ENCODE measurements at regions not wholly inside any gene's neighbourhood (a gene's known extent, or its start where the extent isn't known, plus 50 kb on each side); places are given as distances from the start of the nearest gene placed in this dataset.

DNA sequence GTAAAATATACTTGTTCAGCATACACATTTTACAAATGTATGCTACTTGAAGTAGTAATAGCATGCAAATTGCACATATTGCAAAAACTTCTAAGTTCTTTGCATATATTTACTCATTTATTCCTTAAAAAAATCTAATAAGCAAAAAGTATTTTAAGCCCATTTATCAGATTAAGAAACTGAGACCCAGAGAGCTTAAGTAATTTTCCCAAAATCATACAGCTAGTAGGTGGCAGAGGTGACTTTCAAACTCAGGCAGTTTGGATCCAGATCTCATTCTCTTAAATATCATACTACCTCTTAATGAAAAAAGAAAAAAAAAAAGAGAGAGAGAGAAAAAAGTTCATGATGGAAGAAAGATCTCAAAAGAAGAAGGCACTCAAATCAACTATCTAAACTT, 157.9 kb downstream of the RPS12 start:
- no peak for DNase-seq

DNA sequence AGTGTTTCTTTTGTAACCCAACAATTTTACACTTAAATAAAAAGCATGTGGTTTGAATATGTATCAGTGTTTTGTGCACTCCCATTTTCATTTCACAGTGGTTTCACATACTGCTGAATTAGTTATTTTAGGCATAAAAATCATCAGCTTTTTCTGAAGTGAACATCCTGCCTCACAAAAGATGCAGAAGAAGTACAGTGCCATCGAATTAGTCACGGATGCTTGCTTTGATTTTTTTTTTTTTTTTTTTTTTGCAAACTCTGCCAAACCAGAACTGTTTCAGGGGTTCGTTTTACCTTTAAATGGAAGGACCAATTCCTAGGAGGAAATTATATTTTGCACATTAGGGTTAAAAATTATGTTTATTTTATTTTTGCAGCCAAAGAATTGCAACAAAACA, 158.6 kb downstream of the RPS12 start:
- peak in 2 of 58 donors; percentile 14 to 27 for DNase-seq

DNA sequence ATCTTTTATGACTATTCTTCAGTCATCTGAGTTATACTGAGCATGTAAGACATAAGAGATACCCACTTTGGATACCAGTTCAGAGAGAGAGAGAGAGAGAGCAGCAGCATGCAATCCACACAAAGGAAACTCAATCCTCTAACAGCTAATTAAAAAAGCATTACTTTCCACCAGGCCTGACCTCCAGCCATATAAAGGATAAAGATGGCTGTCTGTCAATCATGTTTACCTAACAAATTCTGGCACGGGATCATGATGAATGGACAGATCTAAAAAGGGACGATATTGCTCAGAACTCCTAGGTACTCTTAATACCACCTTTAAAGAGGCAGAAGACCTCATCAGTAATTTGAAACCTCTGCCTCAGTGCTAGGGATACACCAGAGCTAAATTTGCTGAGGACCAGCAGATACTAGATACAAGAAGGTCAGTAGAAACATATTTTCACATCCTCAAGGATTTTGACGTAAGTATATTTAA, 159.2 kb downstream of the RPS12 start:
- no peak for DNase-seq

DNA sequence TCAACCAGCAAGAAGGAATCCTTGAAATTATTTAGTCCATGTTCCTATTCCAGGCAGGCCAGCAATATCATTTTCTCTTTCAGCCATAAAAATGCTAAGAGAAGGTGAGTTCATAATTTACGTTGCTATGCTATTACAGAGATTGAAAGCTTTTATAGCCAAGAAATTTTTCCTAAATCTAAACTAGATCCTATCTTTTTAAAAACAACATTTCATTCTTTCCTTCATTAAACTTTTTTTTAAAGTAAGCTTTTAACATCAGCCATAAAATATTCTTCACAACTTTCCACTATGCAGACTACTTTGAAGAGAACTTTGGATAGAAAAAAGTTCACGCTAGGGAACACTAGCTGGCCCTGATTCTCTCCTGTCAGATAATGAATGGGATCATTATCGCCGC, 159.8 kb downstream of the RPS12 start:
- no peak for DNase-seq

DNA sequence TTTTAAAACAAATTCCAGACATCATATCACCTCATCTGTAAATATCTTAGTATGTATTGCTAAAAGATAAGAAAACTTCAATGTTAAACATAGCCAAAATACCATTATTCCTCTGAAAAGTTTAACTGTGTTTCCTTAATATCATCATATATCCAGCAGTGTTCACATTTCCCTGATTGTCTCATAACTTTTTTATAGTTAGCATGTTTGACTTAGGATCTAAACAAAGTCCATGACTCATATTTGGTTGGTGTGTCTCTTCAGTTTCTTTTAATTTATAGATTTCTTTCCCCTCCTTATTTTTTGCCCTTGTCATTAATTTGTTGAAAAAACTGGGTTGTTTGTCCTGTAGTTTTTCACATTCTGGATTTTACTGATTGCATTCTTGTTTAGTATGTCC, 163.0 kb downstream of the RPS12 start:
- no peak for DNase-seq

DNA sequence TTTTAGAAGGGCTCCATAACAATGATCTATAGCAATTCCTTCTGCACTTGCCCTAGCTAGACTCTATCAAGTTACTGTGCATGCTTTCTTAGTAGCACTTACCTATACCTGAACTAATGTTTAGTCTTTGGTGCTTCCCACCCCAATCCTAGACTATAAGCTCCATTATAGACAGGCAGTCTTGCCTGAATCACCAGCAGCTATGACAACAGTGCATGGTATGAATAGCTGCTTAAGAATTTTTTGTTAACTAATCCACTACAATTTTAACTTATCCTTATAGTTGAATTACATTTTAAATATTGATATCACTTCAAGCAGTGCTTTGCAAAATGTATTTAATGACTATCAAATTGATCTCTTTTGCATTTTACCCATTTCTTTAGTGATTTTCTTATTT, 164.3 kb downstream of the RPS12 start:
- no peak for DNase-seq

DNA sequence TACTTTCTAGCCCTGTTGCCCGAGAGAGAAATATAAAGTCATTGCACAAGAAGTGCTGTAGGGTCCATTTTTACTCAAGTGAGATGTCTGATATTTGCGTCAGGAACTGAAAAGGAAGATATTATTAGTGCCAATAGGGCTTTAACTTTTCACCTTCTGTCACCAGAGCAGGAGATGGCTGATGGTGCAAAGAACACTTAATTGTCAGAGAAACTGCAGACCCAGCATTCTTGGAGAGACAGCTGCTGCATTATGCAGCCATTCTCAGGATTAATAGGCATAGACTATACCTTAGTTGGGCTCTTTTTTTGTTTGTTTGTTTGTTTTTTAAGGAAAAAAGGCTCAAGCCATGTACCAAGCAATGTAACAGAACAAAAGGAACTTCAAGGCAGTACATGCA, 179.4 kb downstream of the RPS12 start:
- DNase-seq = no peak

DNA sequence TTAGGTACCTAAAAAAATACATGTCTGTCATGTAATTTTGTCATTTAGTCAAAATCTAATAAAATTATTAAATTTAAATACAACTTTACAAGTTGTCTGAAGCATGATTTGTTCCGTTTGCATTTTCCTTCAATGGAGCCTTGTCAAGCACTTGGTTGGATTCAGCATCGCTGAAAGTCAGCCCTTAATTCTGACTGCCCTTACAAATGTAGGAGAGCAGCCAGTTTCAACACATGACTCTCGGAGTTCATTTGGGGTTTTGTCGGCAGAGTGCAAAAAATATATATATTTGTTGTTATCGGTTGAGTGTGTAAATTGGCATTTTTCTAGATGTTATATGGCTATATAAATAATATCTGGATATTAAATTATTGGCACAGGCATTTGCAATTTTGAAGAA, 180.6 kb downstream of the RPS12 start:
- no peak for DNase-seq

DNA sequence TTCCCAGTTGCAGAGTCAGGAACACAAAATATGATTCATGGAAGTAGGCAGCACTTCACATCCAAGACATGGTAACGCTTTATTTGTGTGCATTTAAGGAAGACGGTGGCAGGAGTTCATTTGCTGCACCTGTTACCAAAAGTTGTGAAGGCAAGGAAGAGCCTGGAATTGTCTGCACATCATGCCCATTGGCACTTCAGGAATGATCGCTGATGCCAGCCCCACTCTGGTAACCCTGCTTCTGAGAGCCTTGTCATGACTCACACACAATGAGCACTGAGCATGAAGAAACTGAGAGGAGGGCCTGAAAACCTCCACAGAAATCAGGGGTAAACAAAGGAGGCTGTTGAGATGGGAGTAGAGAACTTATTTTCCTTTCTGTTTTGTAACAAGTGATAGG, 181.1 kb downstream of the RPS12 start:
- DNase-seq = peak in 24 of 58 donors; percentile 1 to 53 (median 6)

DNA sequence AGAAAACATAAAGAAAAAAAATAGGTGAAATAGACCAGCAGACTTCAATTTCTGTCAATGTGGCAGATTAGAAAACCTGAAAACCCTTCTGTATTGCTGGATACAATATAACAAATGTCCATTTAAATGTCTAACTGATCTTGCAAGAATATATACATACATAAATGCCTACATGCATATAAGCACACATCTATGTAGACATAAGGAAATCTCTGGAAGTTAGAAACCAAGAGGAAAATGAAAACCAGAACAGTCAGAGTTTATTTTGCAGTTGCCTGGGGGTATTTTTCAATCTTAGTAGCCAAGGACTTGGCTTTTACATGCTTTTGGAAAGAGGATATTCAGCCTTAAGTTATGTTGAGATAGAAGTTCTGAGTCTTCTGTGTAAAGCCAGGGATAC, 184.0 kb downstream of the RPS12 start:
- DNase-seq = no peak

DNA sequence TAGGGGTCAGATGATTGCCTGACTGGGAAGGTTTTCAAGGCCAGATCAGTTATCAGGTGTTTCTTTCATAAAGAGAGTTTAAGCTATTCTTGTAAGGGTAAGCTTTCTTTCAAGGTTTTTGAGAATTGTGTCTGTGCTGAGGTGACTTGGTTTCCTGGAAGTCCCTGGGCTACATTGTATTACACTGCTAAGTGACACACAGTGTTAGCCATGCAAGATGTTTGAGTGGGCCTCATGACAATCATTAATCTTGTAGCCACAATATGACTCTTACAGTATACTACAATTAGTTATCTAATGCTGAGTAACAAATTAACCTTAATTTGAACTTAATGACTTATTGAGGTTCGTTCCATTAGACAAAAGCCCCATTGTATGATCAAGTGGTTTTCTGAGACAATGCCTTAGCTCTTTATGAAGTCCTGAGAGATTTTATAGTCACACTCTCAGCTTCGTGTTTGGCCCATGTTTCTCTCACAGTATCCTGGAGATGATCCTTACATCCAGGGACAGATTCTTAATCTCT, 186.7 kb downstream of the RPS12 start:
- no peak for DNase-seq

DNA sequence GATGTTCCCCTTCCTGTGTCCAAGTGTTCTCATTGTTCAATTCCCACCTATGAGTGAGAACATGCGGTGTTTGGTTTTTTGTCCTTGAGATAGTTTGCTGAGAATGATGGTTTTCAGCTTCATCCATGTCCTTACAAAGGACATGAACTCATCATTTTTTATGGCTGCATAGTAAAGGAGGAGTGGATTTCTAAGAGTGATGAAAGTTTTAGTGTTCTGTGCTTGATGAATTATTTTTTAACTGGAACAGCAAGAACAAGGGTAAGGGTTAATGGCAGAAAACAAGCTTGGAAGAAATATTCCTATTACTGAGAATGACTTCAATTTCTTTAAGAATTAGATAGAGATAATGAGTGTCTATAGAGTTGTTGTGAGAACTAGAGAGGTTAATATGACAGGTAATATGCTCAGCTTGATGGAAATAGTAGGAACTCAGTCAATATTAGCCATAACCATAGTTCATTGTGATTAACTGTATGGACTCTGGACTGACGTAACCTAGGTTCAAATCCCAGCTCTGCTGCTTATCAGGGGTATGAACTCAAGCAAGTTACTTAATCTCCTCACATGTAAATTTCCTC, 190.0 kb downstream of the RPS12 start:
- no peak for DNase-seq

DNA sequence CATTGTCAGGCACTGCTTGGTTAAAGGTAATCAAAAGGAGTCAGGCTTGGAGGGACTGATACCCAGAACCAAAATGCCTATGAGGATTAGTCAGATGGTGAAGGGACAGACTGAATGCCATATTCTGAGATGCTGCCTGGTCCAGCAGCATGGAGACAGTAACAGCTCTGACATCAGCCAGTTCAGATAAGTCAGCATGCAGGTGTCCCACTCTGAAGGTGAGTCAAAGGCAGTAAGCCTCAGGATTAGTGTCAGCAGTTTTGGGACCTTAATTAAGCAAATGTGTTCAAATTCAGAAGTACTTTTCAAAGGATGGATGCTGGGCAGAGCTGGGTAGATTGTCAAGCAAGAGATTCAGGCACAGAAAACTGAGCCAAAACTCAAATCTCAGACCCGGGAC, 198.4 kb downstream of the RPS12 start:
- no peak for DNase-seq

DNA sequence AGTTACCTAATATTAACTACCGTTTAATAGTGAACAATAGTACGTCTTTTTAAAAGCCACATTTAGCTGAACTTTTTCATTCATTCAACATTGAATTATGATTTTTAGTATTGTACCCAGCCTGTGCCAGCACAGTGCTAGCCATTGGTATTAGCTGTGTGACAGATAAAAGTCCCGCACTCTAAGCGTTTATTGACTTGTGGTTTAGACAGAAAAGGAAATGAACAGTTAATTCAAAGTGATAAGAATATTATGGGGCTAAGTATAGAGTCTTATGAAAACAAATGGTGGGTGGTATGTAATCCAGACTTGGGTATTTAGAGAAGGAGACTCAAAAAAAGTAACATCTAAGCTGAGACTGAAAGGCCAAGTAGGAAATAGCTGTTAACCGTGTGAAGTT, 202.3 kb downstream of the RPS12 start:
- DNase-seq = no peak

DNA sequence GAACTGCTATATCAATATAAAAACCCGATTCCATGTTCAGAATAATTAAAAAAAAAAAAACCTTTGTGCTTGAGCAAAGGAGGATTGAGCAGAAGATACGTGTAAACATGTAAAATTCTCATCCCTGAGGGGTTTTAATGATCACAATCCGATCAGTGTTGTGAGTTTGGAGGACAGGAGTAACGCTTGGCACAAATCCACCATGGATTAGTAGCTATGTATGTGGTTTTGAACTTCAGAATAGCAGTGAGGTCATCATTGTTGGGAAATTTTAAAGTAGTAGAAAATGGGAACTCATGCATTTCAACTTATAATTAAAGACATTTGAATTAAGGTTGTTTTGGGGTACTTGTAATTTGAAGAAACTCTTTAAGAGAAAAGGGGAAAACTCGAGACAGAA, 203.2 kb downstream of the RPS12 start:
- no peak for DNase-seq

DNA sequence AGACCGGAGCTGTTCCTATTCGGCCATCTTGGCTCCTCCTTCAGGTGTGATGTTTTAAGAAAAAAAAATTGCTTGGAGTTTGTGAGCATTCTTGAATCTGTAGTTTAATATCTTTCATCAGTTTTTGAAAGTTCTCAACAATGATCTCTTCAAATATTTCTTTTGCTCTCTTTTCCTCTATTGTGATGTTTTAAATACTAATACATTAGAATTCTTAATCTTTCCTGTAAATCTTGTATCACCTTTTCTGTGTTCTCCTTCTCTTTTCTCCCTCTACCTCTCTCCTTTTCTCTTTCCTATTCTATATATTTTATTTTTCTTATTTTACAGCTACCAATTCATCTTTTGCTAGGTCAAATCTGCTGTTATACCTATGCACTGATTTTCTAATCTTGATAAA, 212.3 kb downstream of the RPS12 start:
- DNase-seq = no peak

DNA sequence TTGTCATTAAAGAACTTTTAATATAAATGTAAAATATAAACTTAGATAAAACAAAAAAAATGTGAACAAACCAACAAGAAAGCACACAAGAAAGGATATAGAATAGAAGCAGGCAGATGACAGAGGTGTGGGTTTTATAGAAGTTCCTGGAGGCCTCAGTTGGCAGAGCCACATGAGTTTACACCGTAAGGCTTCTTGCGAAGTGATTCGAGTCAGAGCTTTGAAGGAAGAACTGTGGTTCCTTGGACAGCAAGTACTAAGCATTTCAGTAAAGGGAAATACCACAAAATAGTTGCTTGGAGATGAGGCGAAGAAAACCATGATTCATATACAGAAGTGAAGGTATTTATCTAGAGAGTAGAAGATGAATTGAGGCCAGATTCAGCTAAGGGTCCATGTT, 207.9 kb upstream of the EYA4 start:
- DNase-seq = no peak

DNA sequence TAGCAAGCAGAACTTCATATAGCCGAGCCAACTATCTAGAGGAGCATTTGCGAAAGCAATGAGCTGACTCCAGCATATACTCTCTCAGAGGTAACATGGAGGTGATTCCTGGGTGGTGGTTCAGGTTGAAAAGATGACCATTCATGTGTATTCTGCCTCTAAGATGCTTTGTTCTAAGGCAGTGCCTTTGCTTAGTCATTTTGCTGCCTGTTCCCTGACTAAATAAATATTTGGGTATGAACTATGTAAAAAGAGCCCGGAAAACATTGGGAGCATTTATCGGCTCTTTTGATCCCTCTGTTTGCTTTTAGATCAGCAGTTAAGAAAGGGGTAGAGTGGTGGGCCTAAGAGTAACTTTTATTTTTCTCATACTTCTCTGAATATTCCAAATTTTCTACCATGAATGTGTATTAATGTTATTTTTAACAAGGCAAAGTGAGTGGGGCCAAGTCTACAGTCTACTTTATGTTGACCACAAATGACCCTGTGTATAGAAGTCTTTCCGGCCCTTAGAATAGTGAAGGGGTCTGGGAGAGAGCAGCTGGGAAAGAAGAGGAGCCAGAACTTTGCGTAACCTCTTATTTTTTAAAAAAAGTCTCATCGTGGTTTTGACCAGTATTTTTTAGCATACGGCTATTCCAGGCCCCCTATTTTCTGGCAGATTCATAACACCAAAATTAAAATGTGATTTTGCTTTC, 206.5 kb upstream of the EYA4 start:
- no peak for DNase-seq

DNA sequence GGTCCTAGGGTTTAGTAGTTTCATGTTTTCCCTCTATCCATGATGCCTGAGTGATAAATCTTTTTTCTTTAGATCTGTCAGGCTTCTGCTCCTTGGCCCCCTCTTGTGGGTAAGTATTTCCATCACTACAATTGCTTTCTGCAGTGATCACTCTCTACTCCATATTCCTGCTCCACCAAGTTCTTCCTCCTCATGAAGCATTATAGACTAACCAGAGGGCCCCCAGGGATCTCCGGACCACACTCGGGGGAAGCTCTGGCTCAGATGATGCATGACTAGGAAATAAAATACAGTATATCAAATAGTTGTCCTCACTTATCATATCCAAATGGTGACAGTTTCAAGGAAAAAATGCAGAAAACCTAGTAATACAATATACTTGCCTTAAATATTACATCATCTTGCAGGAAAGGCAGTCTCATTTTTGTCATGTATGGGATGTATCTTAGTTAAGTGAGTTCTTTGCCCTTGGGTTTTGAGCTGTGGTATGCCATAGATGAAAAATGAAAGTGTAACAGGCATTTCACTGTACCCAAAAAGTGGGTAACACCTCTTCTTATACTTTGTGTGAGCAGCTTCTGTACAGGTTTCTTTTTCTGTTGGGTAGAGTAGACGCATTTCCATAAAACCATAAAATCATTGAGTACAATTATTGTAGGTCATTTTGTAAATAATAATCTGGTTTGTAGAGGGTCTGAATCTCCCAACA, 200.9 kb upstream of the EYA4 start:
- DNase-seq = peak in 4 of 58 donors; percentile 1 to 6 (median 2)

DNA sequence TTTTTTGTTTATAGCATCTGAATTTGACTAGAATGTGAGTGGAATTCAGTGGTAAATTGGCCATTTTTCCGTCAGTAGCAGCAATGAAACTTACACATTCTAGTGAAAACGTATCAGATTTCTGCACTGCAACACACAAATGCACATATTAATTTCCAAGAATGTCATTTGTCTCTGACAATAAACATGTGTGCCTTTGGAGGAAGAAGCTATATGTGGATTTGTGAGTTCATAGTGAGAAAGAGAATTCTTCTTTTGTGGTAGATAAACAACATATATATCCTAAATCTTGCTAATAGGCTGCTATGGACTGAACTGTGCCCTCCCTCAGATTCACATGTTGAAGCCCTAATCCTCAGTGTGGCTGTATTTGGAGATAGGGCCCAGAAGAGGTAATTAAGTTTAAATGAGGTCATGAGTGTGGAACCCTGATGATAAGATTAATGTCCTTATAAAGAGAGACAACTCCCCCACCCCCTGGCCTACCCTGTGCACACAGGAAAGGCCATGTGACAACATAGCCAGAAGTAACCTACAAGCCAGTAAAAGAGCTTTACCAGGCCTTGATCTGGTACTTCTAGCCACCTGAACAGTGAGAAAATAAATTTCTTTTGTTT, 200.2 kb upstream of the EYA4 start:
- DNase-seq = no peak

DNA sequence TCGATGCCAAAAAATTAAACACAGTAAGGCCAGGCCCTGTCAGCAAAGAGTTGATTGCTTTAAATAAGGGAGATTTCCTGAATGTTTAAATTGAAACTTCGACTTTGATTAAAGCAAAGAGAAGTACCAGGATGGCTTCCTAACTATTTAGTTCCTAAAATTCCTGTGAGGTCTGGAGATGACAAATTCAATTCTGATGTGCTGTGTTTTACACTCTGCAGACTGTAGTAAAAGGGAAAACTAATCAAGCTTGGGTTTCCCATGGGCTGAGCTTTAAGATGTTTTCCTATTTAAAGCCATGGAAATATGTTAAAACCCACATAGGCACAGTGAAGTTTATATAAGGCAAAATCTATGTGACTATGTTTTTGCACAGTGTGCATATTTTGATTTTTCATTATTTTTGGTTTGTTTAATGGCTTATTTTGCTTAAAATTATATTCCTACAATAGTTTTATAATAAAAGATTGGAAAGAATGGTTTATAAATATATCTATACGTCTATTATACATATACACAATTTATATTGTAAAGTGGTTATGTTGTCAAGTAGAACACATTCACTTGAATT, 198.5 kb upstream of the EYA4 start:
- no peak for DNase-seq

DNA sequence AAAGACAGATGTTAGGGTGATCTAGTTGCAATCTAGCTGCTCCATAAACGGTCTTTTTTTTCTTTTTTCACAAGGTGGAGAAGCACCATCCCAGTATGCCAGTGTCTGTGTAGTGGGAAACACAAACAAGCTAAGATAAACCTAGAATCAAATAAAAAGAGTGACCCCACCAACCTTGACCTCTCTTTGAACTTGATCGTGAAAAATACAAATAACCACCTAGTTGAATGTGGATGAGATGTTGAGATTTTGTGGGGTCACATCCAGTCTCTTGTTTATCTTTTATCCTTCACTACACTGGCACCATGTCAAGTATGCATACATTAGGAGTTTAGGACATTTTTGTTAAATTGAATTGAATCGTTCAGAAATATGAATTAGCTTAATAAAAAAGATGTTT, 194.6 kb upstream of the EYA4 start:
- no peak for DNase-seq
